GM19372 (cell line): ENCODE measurements at regions not wholly inside any gene's neighbourhood (a gene's known extent, or its start where the extent isn't known, plus 50 kb on each side); places are given as distances from the start of the nearest gene placed in this dataset.
A peak's percentile ranks its signal among the peaks of the same experiment; 100 is the strongest.
"Not testable (repeated sequence)": the region's sequence is repeated elsewhere in the genome, so short reads cannot be mapped to it uniquely, and the experiment has no call there.

Source experiments
- ATAC-seq: cut with Tn5 transposase; IDR thresholded peaks from one replicate; pipeline ENCODE4 v1.9.1; 2021; ENCODE audit warnings: mild to moderate bottlenecking, low read depth, moderate library complexity; ENCODE audit not compliant: unreplicated experiment

GRCh38 chr2:209141818-209142217, 282.0 kb upstream of the MAP2 start:
- no peak for ATAC-seq

GRCh38 chr2:209145220-209145691, 278.6 kb upstream of the MAP2 start:
- ATAC-seq = not testable (repeated sequence)

- no peak for ATAC-seq
These were observed 277.7 kb upstream of the MAP2 start for GRCh38 chr2:209145941-209146681.

- no peak for ATAC-seq
These were observed 277.0 kb upstream of the MAP2 start for GRCh38 chr2:209146682-209147320.

- no peak for ATAC-seq
These were observed 275.9 kb upstream of the MAP2 start for GRCh38 chr2:209147981-209148380.

GRCh38 chr2:209160800-209161588, 262.9 kb upstream of the MAP2 start:
- no peak for ATAC-seq

- ATAC-seq = no peak
These were observed 261.7 kb upstream of the MAP2 start for GRCh38 chr2:209162129-209162528.

- ATAC-seq = no peak
These were observed 241.9 kb upstream of the MAP2 start for GRCh38 chr2:209181984-209182383.

GRCh38 chr2:209186886-209187285, 237.0 kb upstream of the MAP2 start:
- not testable (repeated sequence) for ATAC-seq

GRCh38 chr2:209189893-209190292, 234.0 kb upstream of the MAP2 start:
- no peak for ATAC-seq

GRCh38 chr2:209191139-209191538, 232.7 kb upstream of the MAP2 start:
- ATAC-seq = no peak

GRCh38 chr2:209194717-209195116, 229.1 kb upstream of the MAP2 start:
- ATAC-seq = no peak

GRCh38 chr2:209208211-209208610, 215.6 kb upstream of the MAP2 start:
- peak; percentile 59 for ATAC-seq

GRCh38 chr2:209209943-209210342, 213.9 kb upstream of the MAP2 start:
- ATAC-seq = no peak

- no peak for ATAC-seq
These were observed 193.3 kb upstream of the MAP2 start for GRCh38 chr2:209230560-209230959.

- ATAC-seq = no peak
These were observed 187.5 kb upstream of the MAP2 start for GRCh38 chr2:209236377-209236776.

GRCh38 chr2:209238765-209239584, 184.9 kb upstream of the MAP2 start:
- no peak for ATAC-seq

- no peak for ATAC-seq
These were observed 184.3 kb upstream of the MAP2 start for GRCh38 chr2:209239585-209239938.

- no peak for ATAC-seq
These were observed 183.6 kb upstream of the MAP2 start for GRCh38 chr2:209240204-209240603.

- no peak for ATAC-seq
These were observed 170.3 kb upstream of the MAP2 start for GRCh38 chr2:209253544-209253943.

- no peak for ATAC-seq
These were observed 164.1 kb upstream of the MAP2 start for GRCh38 chr2:209259767-209260166.
